ENCODE measurements at regions not wholly inside any gene's neighbourhood (a gene's known extent, or its start where the extent isn't known, plus 50 kb on each side); places are given as distances from the start of the nearest gene placed in this dataset.
A peak's percentile ranks its signal among the peaks of the same experiment; 100 is the strongest.

DNA sequence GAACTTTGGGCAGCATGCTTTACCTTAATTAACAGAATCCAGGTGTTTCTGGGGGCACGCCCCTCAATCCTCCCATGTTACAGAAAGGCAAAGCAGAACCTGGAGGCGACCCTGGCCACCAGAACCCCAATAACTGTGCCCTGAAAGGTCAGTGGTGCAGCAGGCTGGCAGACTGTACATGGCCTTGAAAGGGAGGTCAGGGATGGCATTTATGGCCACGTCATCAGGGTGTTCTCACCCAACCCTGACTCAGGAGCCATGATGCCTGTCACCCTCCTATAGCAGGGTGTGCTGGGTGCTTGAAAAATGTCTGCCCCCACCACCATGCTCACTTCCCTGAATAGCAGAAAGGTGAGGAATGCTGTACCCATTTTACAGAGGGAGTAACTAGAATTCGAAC lies 177.7 kb downstream of the TMEM132E start:
- ATAC-seq: no peak
- Histone ChIP-seq H3K27me3 (ENCODE audit: control insufficient read depth in 1 of 2, insufficient read depth in 2 of 2, low read length in 2 of 2) (no peaks in the 10 kb centered on the region; a peak in 1 of 5 replicates), H3K4me3 (replicated peaks in 1 of 3; ENCODE audit: insufficient read depth in 1 of 3, low read depth in 2 of 3, low read length in 3 of 3) (no peak overlapping the region), H3K9ac (ENCODE audit: insufficient read depth, low read depth, low read length) (no peak overlapping the region), H3K27ac (ENCODE audit: extremely low read length, insufficient read depth, low read length) (no peak overlapping the region), H3K9me3 (ENCODE audit: low read length) (no peaks in the 10 kb centered on the region), H2AFZ (ENCODE audit: low read length) (no peak overlapping the region), H3K4me2 (ENCODE audit: low read depth, low read length) (no peak overlapping the region), H3K79me2 (ENCODE audit: insufficient read depth, low read length) (no peaks in the 10 kb centered on the region), H3K4me1 (ENCODE audit: insufficient read depth, low read length) (no peaks in the 10 kb centered on the region), H4K20me1 (ENCODE audit: insufficient read depth, low read length) (no peaks in the 10 kb centered on the region), H3K36me3 (replicated peaks in 1 of 2; ENCODE audit: control insufficient read depth in 1 of 2, insufficient read depth in 2 of 2, low read length in 2 of 2) (no peaks in the 10 kb centered on the region)
- WGBS (ENCODE audit: low lambda C conversion rate): 6% methylated on average over 3 of the region's 4 CpGs
- intact Hi-C loops (cut with micrococcal nuclease; ENCODE audit: unreplicated experiment): no loop called here
- no TSS peak for BruUV-seq (replicated peaks)
- in situ Hi-C loops (cut with HindIII; ENCODE audit: extremely low pct_ligation_motif_present, low pct_unique_long_range_greater_than_20kb): no loop called here
- DNase-seq (ENCODE audit: low spot score): no peak
- TF ChIP-seq YEATS4 (CRISPR knock-in tag; IDR thresholded peaks at IDR 0.05; ENCODE audit: borderline replicate concordance): no peak
- TF ChIP-seq CREB1 (IDR thresholded peaks at IDR 0.05): peak; percentile 58; the same call in 1 of the 2 replicates
- TF ChIP-seq CREB1 (CRISPR knock-in tag; IDR thresholded peaks at IDR 0.05): no peak
- TF ChIP-seq PCBP1 (IDR thresholded peaks at IDR 0.05; ENCODE audit: borderline replicate concordance, low read depth, low read length): no peak
- TF ChIP-seq MZF1 (CRISPR knock-in tag; IDR thresholded peaks at IDR 0.05; ENCODE audit: borderline replicate concordance): no peak
- no peak for TF ChIP-seq TSC22D2 (CRISPR knock-in tag; IDR thresholded peaks at IDR 0.05; ENCODE audit: borderline replicate concordance)
- TF ChIP-seq, protein P1, sequence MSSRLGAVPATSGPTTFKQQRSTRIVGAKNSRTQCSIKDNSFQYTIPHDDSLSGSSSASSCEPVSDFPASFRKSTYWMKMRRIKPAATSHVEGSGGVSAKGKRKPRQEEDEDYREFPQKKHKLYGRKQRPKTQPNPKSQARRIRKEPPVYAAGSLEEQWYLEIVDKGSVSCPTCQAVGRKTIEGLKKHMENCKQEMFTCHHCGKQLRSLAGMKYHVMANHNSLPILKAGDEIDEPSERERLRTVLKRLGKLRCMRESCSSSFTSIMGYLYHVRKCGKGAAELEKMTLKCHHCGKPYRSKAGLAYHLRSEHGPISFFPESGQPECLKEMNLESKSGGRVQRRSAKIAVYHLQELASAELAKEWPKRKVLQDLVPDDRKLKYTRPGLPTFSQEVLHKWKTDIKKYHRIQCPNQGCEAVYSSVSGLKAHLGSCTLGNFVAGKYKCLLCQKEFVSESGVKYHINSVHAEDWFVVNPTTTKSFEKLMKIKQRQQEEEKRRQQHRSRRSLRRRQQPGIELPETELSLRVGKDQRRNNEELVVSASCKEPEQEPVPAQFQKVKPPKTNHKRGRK (CRISPR knock-in tag; IDR thresholded peaks at IDR 0.05): no peak
- TF ChIP-seq ZNF251 (CRISPR knock-in tag; IDR thresholded peaks at IDR 0.05): no peak
- POLR2A ChIA-PET: no interaction called here
- CTCF ChIA-PET (ENCODE audit: low intra/inter-chr PET ratio, low total read pairs): no interaction called here
- FAIRE-seq: no peak

DNA sequence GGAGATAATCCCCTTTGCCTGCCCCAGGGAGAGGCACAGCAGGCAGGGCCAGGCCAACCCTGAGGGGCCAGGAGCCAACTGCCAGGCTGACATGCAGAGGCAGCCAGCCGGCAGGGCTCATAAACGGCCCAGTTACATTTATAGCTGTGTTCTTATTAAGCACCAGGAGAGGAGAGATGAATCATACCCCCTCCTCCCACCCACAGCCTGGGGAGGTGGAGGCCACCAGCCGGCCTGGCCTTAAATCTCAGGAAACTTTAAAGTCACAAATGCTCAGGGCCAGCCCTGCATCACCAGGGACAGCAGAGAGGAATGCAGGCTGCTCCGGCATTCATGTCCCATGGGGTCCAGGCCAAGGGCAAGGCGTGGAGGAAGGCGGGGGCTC lies 177.2 kb downstream of the TMEM132E start:
- in situ Hi-C loops (cut with HindIII; ENCODE audit: extremely low pct_ligation_motif_present, low pct_unique_long_range_greater_than_20kb) (no loop called here), intact Hi-C loops (cut with micrococcal nuclease; ENCODE audit: unreplicated experiment) (no loop called here)
- CTCF ChIA-PET (ENCODE audit: low intra/inter-chr PET ratio, low total read pairs): no interaction called here
- TF ChIP-seq ZNF547 (CRISPR knock-in tag; IDR thresholded peaks at IDR 0.05) (no peak), HNF4G (IDR thresholded peaks at IDR 0.05; ENCODE audit: borderline replicate concordance, low read depth, low read length) (no peak), HNF4G (CRISPR knock-in tag; IDR thresholded peaks at IDR 0.05; ENCODE audit: borderline replicate concordance, low read depth) (no peak), ZNF34 (CRISPR knock-in tag; IDR thresholded peaks at IDR 0.05; ENCODE audit: borderline replicate concordance) (no peak), ZSCAN29 (CRISPR knock-in tag; conservative IDR thresholded peaks at IDR 0.05) (no peak), RBAK (CRISPR knock-in tag; IDR thresholded peaks at IDR 0.05) (no peak), ZNF24 (IDR thresholded peaks at IDR 0.05) (no peak)
- TF ChIP-seq, protein P2, sequence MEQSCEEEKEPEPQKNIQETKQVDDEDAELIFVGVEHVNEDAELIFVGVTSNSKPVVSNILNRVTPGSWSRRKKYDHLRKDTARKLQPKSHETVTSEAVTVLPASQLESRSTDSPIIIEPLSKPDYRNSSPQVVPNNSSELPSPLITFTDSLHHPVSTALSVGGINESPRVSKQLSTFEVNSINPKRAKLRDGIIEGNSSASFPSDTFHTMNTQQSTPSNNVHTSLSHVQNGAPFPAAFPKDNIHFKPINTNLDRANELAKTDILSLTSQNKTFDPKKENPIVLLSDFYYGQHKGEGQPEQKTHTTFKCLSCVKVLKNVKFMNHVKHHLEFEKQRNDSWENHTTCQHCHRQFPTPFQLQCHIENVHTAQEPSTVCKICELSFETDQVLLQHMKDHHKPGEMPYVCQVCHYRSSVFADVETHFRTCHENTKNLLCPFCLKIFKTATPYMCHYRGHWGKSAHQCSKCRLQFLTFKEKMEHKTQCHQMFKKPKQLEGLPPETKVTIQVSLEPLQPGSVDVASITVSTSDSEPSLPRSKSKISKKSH (CRISPR knock-in tag; IDR thresholded peaks at IDR 0.05; ENCODE audit: borderline replicate concordance): no peak

More for the DNA sequence above, 177.2 kb downstream of the TMEM132E start:
- WGBS (ENCODE audit: low lambda C conversion rate): 0% methylated on average over 1 of the region's 6 CpGs
- Histone ChIP-seq H2AFZ (ENCODE audit: low read length) (no peak overlapping the region), H4K20me1 (ENCODE audit: insufficient read depth, low read length) (no peaks in the 10 kb centered on the region), H3K9ac (ENCODE audit: insufficient read depth, low read depth, low read length) (no peak overlapping the region), H3K9me3 (ENCODE audit: low read length) (no peaks in the 10 kb centered on the region), H3K27me3 (ENCODE audit: control insufficient read depth in 1 of 2, insufficient read depth in 2 of 2, low read length in 2 of 2) (no peaks in the 10 kb centered on the region; a peak in 1 of 5 replicates), H3K27ac (ENCODE audit: extremely low read length, insufficient read depth, low read length) (no peak overlapping the region), H3K4me2 (ENCODE audit: low read depth, low read length) (no peak overlapping the region), H3K4me1 (ENCODE audit: insufficient read depth, low read length) (no peaks in the 10 kb centered on the region), H3K4me3 (replicated peaks in 1 of 3; ENCODE audit: insufficient read depth in 1 of 3, low read depth in 2 of 3, low read length in 3 of 3) (no peak overlapping the region), H3K36me3 (replicated peaks in 1 of 2; ENCODE audit: control insufficient read depth in 1 of 2, insufficient read depth in 2 of 2, low read length in 2 of 2) (no peaks in the 10 kb centered on the region), H3K79me2 (ENCODE audit: insufficient read depth, low read length) (no peaks in the 10 kb centered on the region)
- POLR2A ChIA-PET: no interaction called here
- BruUV-seq (replicated peaks): no TSS peak
- ATAC-seq (no peak), DNase-seq (ENCODE audit: low spot score) (no peak), FAIRE-seq (no peak)
